Esophagus muscularis mucosa (tissue), 3 donors: ENCODE measurements at regions not wholly inside any gene's neighbourhood (a gene's known extent, or its start where the extent isn't known, plus 50 kb on each side); places are given as distances from the start of the nearest gene placed in this dataset.

Source experiments
- CTCF ChIP-seq, 3 experiments: fragments of 200-600 bp in 2 of 3; fragments of 450-650 bp in 1 of 3; sonication (generic) in 2 of 3; IDR thresholded peaks; one replicate each; pipeline ENCODE4 v1.5.1; 2017 to 2019; ENCODE audit warnings: antibody characterized with exemption in 3 of 3, mild to moderate bottlenecking in 2 of 3, moderate library complexity in 1 of 3
- POLR2AphosphoS5 ChIP-seq, 2 donors: sonication (generic); formaldehyde crosslinking; IDR thresholded peaks; one replicate each; pipeline ENCODE4 v1.6.1; 2017; ENCODE audit warnings: antibody characterized with exemption in 2 of 2

DNA sequence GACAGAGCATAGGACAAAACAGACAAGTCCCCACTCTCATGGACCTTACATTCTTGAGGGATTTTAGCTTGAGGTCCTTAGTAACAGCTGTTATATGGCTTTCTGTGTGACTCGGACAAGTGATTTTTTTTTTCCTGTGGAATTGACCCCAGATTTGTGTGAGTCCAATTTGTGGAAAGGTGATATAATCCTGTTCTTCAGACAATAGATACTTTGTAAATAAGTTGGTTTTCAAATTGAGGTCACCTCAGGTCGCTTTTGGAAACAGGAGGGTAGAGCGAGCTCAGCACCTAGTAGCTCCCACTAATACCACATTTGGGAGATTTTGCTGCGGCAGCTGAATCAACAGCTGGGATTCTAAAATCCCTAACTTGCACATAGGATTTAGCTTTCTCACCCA, 1008.8 kb downstream of the ADGRL3 start:
- no peak for TF ChIP-seq CTCF (IDR thresholded peaks at IDR 0.05)
- TF ChIP-seq POLR2AphosphoS5 (IDR thresholded peaks at IDR 0.05) = no peak
